ENCODE measurements at regions not wholly inside any gene's neighbourhood (a gene's known extent, or its start where the extent isn't known, plus 50 kb on each side); places are given as distances from the start of the nearest gene placed in this dataset.

- intact Hi-C loops (cut with DNase I): no loop called here
- no peak for DNase-seq
Observed at GRCh38 chr15:39181056-39181747, 399.7 kb upstream of the THBS1 start.

GRCh38 chr15:39181940-39182339, 398.9 kb upstream of the THBS1 start:
- no peak for DNase-seq
- intact Hi-C loops (cut with DNase I): no loop called here

GRCh38 chr15:39183164-39183881, 397.6 kb upstream of the THBS1 start:
- DNase-seq: no peak
- intact Hi-C loops (cut with DNase I): no loop called here

GRCh38 chr15:39184701-39185390, 396.0 kb upstream of the THBS1 start:
- intact Hi-C loops (cut with DNase I): no loop called here
- peak in 1 of 10 donors; percentile 27 for DNase-seq

GRCh38 chr15:39188314-39188713, 392.6 kb upstream of the THBS1 start:
- no peak for DNase-seq
- intact Hi-C loops (cut with DNase I): no loop called here

- DNase-seq: no peak
- intact Hi-C loops (cut with DNase I): no loop called here
Observed at GRCh38 chr15:39188930-39189329, 391.9 kb upstream of the THBS1 start.

GRCh38 chr15:39191871-39192291, 389.0 kb upstream of the THBS1 start:
- intact Hi-C loops (cut with DNase I): no loop called here
- no peak for DNase-seq

- DNase-seq: no peak
- intact Hi-C loops (cut with DNase I): no loop called here
Observed at GRCh38 chr15:39192351-39192750, 388.5 kb upstream of the THBS1 start.

GRCh38 chr15:39192979-39193560, 387.8 kb upstream of the THBS1 start:
- DNase-seq: no peak
- intact Hi-C loops (cut with DNase I): no loop called here

- intact Hi-C loops (cut with DNase I): no loop called here
Observed at GRCh38 chr15:39193611-39194010, 387.3 kb upstream of the THBS1 start.

GRCh38 chr15:39194106-39194830, 386.6 kb upstream of the THBS1 start:
- intact Hi-C loops (cut with DNase I): no loop called here
- DNase-seq: no peak

More at GRCh38 chr15:39193611-39194010, 387.3 kb upstream of the THBS1 start:
- no peak for DNase-seq

- intact Hi-C loops (cut with DNase I): no loop called here
- DNase-seq: no peak
Observed at GRCh38 chr15:39195961-39196486, 384.9 kb upstream of the THBS1 start.

GRCh38 chr15:39198044-39199000, 382.6 kb upstream of the THBS1 start:
- intact Hi-C loops (cut with DNase I): no loop called here
- DNase-seq: no peak

GRCh38 chr15:39199076-39199475, 381.8 kb upstream of the THBS1 start:
- intact Hi-C loops (cut with DNase I): no loop called here
- DNase-seq: peak in 3 of 10 donors; percentile 19 to 77 (median 25)

- no peak for DNase-seq
- intact Hi-C loops (cut with DNase I): no loop called here
Observed at GRCh38 chr15:39200586-39200985, 380.3 kb upstream of the THBS1 start.

- DNase-seq: no peak
- intact Hi-C loops (cut with DNase I): no loop called here
Observed at GRCh38 chr15:39202641-39203040, 378.2 kb upstream of the THBS1 start.

GRCh38 chr15:39204031-39204430, 376.8 kb upstream of the THBS1 start:
- no peak for DNase-seq
- intact Hi-C loops (cut with DNase I): no loop called here

GRCh38 chr15:39205081-39205480, 375.8 kb upstream of the THBS1 start:
- intact Hi-C loops (cut with DNase I): no loop called here
- DNase-seq: no peak

Measured in posterior cingulate gyrus (tissue), 11 donors.